ENCODE measurements at regions not wholly inside any gene's neighbourhood (a gene's known extent, or its start where the extent isn't known, plus 50 kb on each side); places are given as distances from the start of the nearest gene placed in this dataset.
A peak's percentile ranks its signal among the peaks of the same experiment; 100 is the strongest.
"Not testable (repeated sequence)": the region's sequence is repeated elsewhere in the genome, so short reads cannot be mapped to it uniquely, and the experiment has no call there.

- DNase-seq, result peak; percentile 15
Observed at GRCh38 chr2:91742973-91743490, 3051.6 kb downstream of the RPIA start.

- DNase-seq, result not testable (repeated sequence)
Observed at GRCh38 chr2:91743910-91744309, 3052.4 kb downstream of the RPIA start.

- not testable (repeated sequence) for DNase-seq
Observed at GRCh38 chr2:91744700-91745141, 3053.2 kb downstream of the RPIA start.

GRCh38 chr2:91748902-91749301, 3057.4 kb downstream of the RPIA start:
- no peak for DNase-seq

- not testable (repeated sequence) for DNase-seq
Observed at GRCh38 chr2:91749665-91750064, 3058.2 kb downstream of the RPIA start.

- not testable (repeated sequence) for DNase-seq
Observed at GRCh38 chr2:91759361-91759941, 3068.0 kb downstream of the RPIA start.

GRCh38 chr2:91760672-91761071, 3069.2 kb downstream of the RPIA start:
- DNase-seq, result not testable (repeated sequence)

GRCh38 chr2:91762312-91762711, 3070.8 kb downstream of the RPIA start:
- not testable (repeated sequence) for DNase-seq

GRCh38 chr2:91763710-91764109, 3072.2 kb downstream of the RPIA start:
- DNase-seq, result not testable (repeated sequence)

- peak; percentile 67 for DNase-seq
Observed at GRCh38 chr2:91764581-91765002, 3073.1 kb downstream of the RPIA start.

- DNase-seq, result not testable (repeated sequence)
Observed at GRCh38 chr2:91765018-91765754, 3073.7 kb downstream of the RPIA start.

- DNase-seq, result peak; percentile 82
Observed at GRCh38 chr2:91766349-91767048, 3075.0 kb downstream of the RPIA start.

- DNase-seq, result not testable (repeated sequence)
Observed at GRCh38 chr2:91768301-91768700, 3076.8 kb downstream of the RPIA start.

- DNase-seq, result not testable (repeated sequence)
Observed at GRCh38 chr2:91768997-91769396, 3077.5 kb downstream of the RPIA start.

- DNase-seq, result not testable (repeated sequence)
Observed at GRCh38 chr2:91770046-91770575, 3078.6 kb downstream of the RPIA start.

GRCh38 chr2:91771604-91772003, 3080.1 kb downstream of the RPIA start:
- DNase-seq, result not testable (repeated sequence)

- DNase-seq, result peak; percentile 8
Observed at GRCh38 chr2:91772240-91772937, 3080.9 kb downstream of the RPIA start.

- DNase-seq, result not testable (repeated sequence)
Observed at GRCh38 chr2:91773810-91774209, 3082.3 kb downstream of the RPIA start.

GRCh38 chr2:91775193-91775592, 3083.7 kb downstream of the RPIA start:
- DNase-seq, result not testable (repeated sequence)

- not testable (repeated sequence) for DNase-seq
Observed at GRCh38 chr2:91780324-91780723, 3088.9 kb downstream of the RPIA start.

GRCh38 chr2:91809391-91809790, 3061.8 kb upstream of the TEKT4 start:
- not testable (repeated sequence) for DNase-seq

All from fibroblast of skin of scalp (primary cell).